RCC 7860 (cell line): ENCODE measurements at regions not wholly inside any gene's neighbourhood (a gene's known extent, or its start where the extent isn't known, plus 50 kb on each side); places are given as distances from the start of the nearest gene placed in this dataset.
A peak's percentile ranks its signal among the peaks of the same experiment; 100 is the strongest.
"Not testable (repeated sequence)": the region's sequence is repeated elsewhere in the genome, so short reads cannot be mapped to it uniquely, and the experiment has no call there.

Experiments
- DNase-seq: peaks from one replicate; pipeline ENCODE4 v3.0.0-alpha.2; 2015; ENCODE audit warnings: low spot score
- FAIRE-seq: peaks from 2 replicates; lab custom pipeline; 2012; peaks lifted over from hg19 to GRCh38; lab: Jason Lieb, UNC

- DNase-seq = no peak
- no peak for FAIRE-seq
Measured at GRCh38 chr12:11535127-11535526, 114.3 kb upstream of the ETV6 start.

DNA sequence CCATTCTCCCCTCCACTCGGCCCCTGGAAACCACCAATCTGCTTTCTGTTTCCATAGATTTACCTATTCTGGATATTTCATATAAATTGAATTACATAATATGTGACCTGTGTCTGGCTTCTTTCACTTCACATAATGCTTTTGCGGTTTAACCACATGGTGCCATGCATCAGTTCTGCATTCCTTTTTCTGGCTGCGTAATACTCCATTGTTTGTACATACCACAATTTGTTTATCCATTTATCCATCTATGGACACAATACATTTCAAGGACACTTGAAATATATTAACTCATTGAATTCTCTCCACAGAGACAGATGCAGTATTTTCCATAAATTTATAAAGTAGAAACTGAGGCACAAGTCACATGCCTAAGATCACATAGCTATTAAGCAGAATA lies 110.3 kb upstream of the ETV6 start:
- no peak for DNase-seq
- FAIRE-seq = no peak

DNA sequence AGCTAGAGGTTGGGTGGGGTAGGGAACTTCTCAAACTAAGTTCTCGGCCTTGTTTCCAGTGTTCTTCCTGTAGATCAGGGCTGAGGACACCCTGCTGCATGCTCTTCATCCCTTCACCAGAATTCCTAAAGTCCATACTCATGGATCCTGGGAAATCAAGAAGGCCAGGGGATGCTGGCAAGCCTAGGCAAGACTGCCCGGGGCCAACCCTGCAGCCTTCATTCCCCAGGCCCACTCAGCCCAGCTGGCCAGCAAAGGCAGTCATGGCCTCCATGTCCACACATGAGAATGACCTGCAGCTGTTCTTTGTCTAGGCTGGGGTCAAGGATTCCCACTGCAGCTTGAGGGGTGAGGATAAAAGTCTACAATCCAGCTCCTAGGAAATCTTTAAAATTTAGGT lies 109.3 kb upstream of the ETV6 start:
- FAIRE-seq = no peak
- DNase-seq = no peak

GRCh38 chr12:11540615-11541310 lies 108.7 kb upstream of the ETV6 start:
- no peak for FAIRE-seq
- DNase-seq = no peak

GRCh38 chr12:11542599-11542998 lies 106.9 kb upstream of the ETV6 start:
- no peak for FAIRE-seq
- no peak for DNase-seq

DNA sequence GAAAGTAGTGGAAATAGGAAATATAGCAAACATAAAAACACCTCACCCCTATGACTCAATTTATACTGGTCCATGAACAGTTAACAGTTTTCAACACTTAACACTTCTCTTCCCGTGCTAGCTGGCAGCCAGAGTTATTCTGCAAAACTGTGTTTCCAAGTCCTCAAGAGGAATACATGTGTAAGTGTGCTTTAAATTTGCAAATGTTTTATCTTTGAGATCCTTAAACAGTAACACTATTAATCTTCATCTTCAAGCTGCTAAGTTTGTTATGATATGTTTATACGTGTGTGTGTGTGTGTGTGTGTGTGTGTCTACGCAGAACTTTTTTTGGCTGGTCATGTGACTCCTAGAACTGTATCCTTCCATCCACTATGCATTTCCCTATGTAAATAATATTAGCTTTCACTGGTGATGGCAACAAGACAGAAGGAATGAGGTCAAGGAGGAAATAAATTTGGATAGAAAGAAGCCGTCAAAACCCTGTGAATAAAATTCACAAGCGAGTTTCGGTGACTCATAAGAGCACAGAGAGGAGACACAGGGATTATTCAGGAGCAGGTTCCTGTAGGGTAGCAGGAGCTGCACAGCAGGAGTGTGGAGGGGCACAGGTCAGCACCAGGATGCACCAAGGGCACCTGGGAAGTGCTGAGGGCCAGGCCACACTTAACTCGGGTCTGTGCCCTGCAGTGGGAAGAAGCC lies 105.9 kb upstream of the ETV6 start:
- FAIRE-seq = no peak
- DNase-seq = no peak

DNA sequence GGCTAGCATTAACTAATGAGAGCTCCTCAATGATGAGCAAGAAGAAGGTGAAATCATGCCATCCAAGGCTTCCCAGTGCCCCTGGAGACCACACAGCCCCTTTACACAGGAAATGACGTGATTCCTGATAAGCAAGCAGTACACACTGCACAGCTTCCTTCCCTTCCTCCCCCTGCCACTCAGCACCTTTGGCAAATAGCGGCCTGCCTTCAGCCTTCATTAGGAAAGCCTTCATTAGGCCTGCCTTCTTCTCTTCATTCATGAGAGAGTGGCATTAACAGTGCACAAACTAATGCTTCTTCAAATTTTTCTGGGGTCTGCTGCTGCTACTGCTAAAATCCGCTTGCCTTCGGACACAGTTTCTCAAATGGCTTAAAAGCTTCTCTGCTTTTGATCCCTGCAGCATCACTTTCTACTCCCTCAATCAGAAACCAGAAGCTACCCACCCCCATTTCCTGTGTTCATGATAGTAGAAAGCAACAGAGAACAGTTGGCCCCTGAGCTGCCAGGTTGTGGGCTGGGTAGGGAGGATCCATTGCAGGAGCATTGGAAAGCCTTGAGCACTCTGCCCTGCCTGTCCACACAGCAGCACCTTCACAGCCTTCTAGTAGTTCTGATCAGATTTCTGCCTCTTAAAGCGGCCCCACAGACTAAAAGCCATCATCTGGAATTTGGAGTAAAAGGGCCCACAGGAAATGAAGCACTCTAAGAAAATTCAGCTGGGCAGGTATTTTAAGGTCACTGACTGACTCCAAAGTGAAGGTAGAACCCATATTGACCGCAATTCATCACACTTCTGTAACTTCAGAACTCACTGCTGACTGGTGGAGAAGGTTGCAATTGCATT lies 103.8 kb upstream of the ETV6 start:
- DNase-seq (no peak), FAIRE-seq (no peak)

- not testable (repeated sequence) for FAIRE-seq, DNase-seq
Measured at GRCh38 chr12:11546582-11547270, 102.7 kb upstream of the ETV6 start.

DNA sequence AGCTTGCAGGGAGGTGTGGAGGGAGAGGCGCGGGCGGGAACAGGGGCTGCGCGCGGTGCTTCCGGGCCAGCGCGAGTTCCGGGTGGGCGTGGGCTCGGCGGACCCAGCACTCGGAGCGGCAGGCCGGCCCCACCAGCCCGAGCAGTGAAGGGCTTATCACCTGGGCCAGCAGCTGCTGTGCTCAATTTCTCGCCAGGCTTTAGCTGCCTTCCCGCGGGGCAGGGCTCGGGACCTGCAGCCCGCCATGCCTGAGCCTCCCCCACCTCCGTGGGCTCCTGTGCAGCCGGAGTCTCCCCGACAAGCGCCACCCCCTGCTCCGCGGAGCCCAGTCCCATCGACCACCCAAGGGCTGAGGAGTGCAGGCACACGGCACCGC lies 102.2 kb upstream of the ETV6 start:
- FAIRE-seq, DNase-seq: not testable (repeated sequence)

DNA sequence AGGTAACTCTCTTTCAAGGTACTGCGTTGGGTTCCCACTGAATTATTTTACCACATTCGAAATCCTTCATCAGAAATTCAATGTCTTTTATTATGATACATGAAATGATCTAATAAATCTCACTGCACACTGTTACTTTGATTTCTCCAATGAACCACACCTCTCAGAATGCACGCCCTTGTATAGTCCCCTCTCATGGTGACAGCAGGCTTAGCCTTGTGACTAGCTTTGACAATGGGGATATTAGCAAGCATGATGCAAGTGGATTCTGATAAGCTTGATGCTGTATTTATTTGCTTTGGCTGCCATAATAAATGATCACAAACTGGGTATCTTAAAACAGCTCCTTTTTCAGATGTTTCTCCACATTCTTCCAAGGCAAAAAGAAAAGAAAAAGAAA lies 100.4 kb upstream of the ETV6 start:
- FAIRE-seq (no peak), DNase-seq (no peak)

GRCh38 chr12:11553871-11554533 lies 95.5 kb upstream of the ETV6 start:
- FAIRE-seq = peak; percentile 77
- DNase-seq = peak; percentile 58

DNA sequence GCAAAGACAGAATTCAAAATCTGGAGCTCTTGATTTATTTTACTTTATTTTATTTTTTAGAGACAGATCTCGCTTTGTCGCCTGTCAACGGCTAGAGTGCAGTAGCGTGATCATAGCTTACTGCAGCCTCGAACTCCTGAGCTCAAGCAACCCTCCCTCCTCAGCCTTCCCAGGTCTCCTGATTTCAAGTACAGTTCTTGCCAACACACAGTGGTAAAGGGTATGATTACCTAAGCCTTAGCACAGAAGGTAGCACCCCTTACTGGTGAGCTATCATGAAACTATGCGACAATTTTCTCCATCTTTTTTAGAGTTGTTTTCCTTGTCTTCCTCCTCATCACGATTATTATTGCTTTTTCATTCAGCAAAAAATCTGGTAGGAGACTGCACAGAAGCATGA lies 94.3 kb upstream of the ETV6 start:
- no peak for DNase-seq
- FAIRE-seq = no peak

DNA sequence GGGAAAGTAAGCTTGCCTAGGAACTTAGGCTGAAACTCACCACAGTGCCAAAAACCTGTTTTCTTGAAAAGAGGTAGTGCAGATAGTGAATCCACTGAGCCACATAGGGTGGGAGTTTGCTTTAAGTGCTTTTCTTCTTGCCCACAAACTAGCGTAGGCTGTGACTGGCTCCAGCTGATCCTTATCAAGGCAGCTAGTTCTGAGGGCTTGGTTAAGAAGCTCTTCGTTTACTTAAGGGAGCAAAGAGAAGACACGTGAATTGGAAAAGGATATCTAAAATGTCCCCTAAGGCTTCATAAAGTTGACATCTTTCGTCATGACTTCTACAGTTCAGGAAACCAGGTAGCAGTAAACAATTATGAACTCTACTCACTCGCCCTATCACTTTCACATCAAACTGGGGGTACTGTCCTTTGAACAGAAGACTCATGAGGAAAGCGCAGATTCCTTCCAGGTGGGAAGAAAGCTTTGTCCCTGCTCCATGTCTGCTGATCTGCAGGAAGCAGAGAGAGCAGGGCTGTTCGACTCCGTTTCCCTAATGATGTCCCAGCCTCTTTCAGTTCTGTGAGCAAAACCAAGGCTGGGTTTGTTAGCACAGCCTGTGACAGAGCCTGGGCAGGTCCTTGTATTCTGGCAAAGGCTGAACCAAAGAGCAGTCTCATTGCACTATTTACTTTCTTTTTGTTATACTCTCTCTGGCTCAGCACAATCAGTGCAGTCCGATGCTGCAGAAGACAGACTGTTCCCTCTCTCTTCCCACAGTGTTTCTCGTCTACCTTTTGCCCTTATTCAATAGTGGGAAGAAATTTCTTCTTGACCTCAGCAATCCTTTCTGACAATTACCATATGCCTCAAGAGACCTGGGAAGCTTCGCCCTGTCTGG lies 93.5 kb upstream of the ETV6 start:
- DNase-seq (no peak), FAIRE-seq (no peak)

GRCh38 chr12:11556682-11557081 lies 92.8 kb upstream of the ETV6 start:
- no peak for FAIRE-seq
- DNase-seq = no peak

GRCh38 chr12:11559626-11560340 lies 89.7 kb upstream of the ETV6 start:
- DNase-seq = no peak
- FAIRE-seq = no peak

GRCh38 chr12:11561411-11561810 lies 88.1 kb upstream of the ETV6 start:
- FAIRE-seq = no peak

DNA sequence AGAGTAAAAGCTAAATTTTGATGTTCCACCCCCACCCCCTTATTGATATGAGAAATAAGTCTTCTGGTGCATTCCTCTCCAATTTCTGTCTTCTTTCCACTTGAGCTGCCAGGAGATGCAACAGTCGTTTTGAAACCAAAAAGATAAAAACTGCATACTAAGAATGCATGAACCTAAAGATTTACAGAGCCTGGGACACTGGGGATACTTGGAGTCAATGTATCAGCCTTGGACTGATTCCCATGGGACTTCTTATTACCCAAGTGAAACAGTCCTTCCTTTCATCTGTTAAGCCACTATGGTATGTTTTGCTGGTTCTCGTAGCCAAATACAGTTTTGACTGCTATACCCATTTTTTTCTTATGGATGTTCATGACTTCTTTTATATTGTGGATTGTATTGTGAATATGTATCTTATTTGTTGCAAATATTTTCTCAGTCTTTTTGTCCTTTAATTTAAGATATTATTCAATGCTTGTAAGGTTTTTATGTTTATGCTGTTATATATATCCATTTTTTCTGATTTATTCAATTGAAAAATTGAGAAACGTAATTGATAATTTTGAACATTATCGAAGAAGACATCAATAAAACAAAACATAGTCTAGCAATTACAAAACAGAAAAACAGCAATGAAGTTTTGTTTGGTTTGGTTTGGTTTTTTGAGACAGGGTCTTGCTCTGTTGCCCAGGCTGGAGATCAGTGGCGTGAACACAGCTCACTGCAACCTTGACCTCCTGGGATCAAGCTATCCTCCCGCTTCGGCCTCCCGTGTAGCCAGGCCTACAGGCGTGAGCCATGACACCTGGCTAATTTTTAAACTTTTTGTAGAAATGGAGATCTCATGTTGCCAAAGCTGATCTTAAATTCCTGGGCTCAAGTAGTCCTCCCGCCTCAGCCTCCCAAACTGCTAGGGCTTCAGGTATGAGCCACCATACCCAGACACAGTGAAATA lies 85.4 kb upstream of the ETV6 start:
- FAIRE-seq (no peak), DNase-seq (no peak)

More at GRCh38 chr12:11561411-11561810, 88.1 kb upstream of the ETV6 start:
- peak; percentile 25 for DNase-seq
